ENCODE measurements at regions not wholly inside any gene's neighbourhood (a gene's known extent, or its start where the extent isn't known, plus 50 kb on each side); places are given as distances from the start of the nearest gene placed in this dataset.

- DNase-seq (ENCODE audit: low read depth in 2 of 2): no peak
These were observed 147.2 kb downstream of the C9orf50 start for GRCh38 chr9:129473523-129474244.

- no peak for DNase-seq (ENCODE audit: low read depth in 2 of 2)
These were observed 148.2 kb downstream of the C9orf50 start for GRCh38 chr9:129472651-129473102.

GRCh38 chr9:129471201-129472019 is 149.5 kb downstream of the C9orf50 start:
- DNase-seq (ENCODE audit: low read depth in 2 of 2): no peak

GRCh38 chr9:129469988-129470316 is 150.9 kb downstream of the C9orf50 start:
- DNase-seq (ENCODE audit: low read depth in 2 of 2): no peak

- no peak for DNase-seq (ENCODE audit: low read depth in 2 of 2)
These were observed 151.5 kb downstream of the C9orf50 start for GRCh38 chr9:129469188-129469987.

GRCh38 chr9:129467739-129468666 is 152.9 kb downstream of the C9orf50 start:
- DNase-seq (ENCODE audit: low read depth in 2 of 2): no peak

- DNase-seq (ENCODE audit: low read depth in 2 of 2): no peak
These were observed 153.8 kb downstream of the C9orf50 start for GRCh38 chr9:129467004-129467588.

- DNase-seq (ENCODE audit: low read depth in 2 of 2): no peak
These were observed 154.9 kb downstream of the C9orf50 start for GRCh38 chr9:129465834-129466535.

GRCh38 chr9:129464972-129465833 is 155.7 kb downstream of the C9orf50 start:
- DNase-seq (ENCODE audit: low read depth in 2 of 2): no peak

GRCh38 chr9:129463994-129464393 is 156.9 kb downstream of the C9orf50 start:
- no peak for DNase-seq (ENCODE audit: low read depth in 2 of 2)

- DNase-seq (ENCODE audit: low read depth in 2 of 2): no peak
These were observed 157.4 kb downstream of the C9orf50 start for GRCh38 chr9:129463477-129463876.

- DNase-seq (ENCODE audit: low read depth in 2 of 2): no peak
These were observed 158.5 kb downstream of the C9orf50 start for GRCh38 chr9:129462360-129462759.

- DNase-seq (ENCODE audit: low read depth in 2 of 2): peak; percentile 82 to 86
These were observed 160.3 kb downstream of the C9orf50 start for GRCh38 chr9:129460323-129461261.

GRCh38 chr9:129459547-129460322 is 161.2 kb downstream of the C9orf50 start:
- peak; percentile 40 to 59 for DNase-seq (ENCODE audit: low read depth in 2 of 2)

- DNase-seq (ENCODE audit: low read depth in 2 of 2): peak in 1 of 2 donors; percentile 14
These were observed 162.0 kb downstream of the C9orf50 start for GRCh38 chr9:129458663-129459546.

- DNase-seq (ENCODE audit: low read depth in 2 of 2): peak in 1 of 2 donors; percentile 35
These were observed 162.7 kb downstream of the C9orf50 start for GRCh38 chr9:129458155-129458661.

Measured in stimulated activated CD4-positive, alpha-beta T cell treated with anti-CD3 and anti-CD28 coated beads, Interleukin-15, amount 100 ng/mL, for 48 hours (primary cell).